HG03045 (cell line): ENCODE measurements at regions not wholly inside any gene's neighbourhood (a gene's known extent, or its start where the extent isn't known, plus 50 kb on each side); places are given as distances from the start of the nearest gene placed in this dataset.

Source experiments
- ATAC-seq: cut with Tn5 transposase; IDR thresholded peaks from one replicate; pipeline ENCODE4 v1.9.1; 2021; ENCODE audit warnings: mild to moderate bottlenecking, moderate library complexity; ENCODE audit not compliant: unreplicated experiment

- no peak for ATAC-seq
These were observed 454.3 kb upstream of the JARID2 start for GRCh38 chr6:14791526-14791925.

DNA sequence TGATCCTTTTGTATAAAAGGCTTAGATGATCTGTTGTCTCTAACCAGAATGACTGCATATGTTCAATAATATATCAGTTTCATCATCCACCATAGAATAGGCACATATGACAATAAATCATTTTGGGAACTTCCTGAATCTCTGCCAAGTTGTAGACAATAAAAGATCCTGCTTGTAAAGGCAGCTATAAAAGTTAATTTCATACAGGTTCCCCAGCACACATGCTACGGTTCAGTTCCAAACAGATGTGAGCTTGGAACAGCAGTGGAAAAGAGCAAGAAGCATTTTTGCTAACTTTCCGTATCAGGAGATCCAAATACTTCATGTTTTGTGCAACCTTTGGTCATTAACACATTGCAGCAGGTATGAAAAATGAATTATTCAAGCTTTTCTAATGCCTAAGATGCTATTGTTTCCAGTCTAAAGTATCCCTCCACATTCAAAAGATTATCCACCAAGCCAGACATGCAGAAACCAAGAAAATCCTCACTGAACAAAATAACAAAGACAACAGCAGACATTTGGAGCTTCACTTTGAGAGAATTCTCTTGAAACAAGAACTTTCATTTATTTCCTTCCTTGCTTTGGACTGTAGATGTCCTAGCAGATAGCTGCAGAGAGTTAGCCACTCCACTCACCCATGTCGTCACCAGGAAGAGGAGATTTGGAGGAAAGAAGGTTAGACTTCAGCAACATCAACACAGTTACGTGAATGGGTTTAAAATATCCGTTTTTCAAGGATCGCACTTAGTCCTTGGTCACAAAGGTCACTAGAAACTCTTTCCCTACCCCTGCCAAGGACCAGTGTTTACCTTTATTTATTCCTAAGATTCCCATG is 453.5 kb upstream of the JARID2 start:
- ATAC-seq, result no peak

GRCh38 chr6:14795451-14795850 is 450.4 kb upstream of the JARID2 start:
- ATAC-seq, result no peak

DNA sequence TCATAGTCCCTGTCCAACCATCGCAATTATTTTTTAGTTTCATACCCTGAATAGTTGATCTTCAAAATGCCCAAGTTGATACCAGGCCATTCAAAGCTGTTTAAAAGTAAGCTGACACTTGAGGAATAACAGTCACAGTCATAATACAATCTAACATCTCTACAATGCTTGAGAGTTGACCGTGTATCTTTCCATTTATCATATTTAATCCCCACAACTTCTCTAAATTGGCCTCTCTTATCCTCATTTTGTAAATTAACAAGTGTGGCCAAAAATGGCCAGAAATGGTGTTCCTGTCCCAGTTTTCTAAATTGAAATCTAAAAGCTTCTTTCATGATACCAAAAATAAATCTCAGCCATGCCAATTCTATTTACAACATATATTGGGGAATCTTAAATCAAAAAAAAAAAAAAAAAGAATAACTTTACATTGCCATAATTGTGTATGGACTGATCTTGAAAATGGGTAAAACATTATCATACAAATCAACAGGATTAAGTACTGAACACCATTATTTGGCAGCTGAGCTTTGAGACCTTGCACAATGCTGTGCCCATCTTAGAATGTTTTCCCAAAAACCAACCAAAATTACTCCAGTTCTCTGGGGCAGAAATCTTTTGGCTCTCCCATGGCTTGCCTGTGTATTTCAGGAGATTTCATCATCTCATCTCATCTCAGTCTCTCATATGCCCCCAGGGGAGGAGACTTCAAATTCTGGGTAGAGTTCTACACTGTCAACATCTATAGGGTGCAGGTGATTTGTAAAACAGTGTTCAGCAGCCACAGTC is 448.7 kb upstream of the JARID2 start:
- no peak for ATAC-seq

DNA sequence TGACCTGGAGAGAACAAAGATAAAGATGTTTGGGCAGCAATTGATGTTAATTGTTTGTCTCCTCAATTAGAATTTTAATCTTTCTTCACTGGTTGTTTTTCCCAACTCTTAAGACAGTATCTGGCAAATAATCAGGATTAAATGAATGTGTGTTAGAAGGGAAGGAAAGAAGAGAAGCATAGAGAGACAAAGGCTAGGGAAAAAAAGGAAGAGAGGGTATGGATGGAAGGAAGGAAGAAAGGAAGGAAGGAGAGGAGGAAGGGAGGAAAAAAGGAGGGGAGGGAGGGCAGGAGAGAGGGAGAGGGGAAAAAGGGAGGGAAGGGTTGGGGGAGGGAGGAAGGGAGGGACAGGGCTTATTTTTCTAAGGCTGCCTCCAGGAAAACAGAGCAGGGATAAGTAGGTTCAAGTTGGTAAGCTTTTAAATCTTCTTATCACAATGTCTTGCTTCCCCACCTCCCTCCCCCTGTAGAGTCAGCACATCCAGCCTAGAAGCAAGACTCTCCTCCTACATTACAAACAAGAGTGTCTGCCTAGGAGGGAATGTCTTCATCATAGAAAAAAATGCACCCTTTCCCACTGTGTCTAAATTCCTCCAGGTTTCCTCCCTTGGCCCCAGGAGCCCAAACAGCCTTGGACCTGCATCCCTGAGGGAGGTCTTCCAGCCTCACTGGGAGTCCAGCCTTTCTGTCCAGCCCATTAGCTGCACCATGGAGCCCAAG is 447.8 kb upstream of the JARID2 start:
- no peak for ATAC-seq

DNA sequence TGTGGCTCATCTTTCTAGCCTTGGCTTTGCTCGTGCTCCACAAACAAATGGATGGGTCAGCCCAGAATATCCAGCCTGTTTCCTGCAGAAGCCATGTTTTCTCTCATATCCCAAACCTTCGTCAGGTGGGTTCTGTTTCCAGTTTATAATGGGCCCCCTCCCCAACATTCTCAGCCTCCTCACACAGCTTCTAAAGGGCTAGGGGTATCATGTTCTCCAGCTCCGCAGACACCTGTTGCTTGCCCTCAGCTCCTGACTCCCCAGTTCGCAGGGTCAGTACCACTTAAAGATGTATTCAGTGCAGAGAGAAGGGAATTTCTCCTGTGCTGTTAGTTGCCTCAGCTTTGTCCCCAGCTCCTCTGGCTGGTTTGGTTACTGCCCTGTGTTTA is 447.3 kb upstream of the JARID2 start:
- ATAC-seq, result no peak

GRCh38 chr6:14798996-14799588 is 446.8 kb upstream of the JARID2 start:
- no peak for ATAC-seq

DNA sequence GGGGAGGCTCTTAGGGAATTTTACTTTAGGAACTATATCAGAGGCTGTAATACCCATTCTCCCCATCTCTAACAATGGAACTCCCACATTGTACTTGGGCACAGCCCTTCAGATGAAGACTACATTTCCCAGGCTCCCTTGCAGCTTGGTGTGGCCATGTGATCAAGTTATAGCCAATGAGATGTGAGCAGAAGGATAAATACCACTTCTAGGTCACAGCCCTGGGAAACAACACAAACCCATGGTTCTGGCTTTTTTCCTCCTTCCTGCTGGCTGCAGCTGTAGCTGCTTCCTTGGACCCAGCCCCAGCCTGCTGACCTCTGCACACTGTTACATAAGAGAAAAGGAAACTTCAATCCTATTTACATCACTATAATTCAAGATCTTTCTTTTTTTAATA is 445.9 kb upstream of the JARID2 start:
- peak; percentile 57 for ATAC-seq

DNA sequence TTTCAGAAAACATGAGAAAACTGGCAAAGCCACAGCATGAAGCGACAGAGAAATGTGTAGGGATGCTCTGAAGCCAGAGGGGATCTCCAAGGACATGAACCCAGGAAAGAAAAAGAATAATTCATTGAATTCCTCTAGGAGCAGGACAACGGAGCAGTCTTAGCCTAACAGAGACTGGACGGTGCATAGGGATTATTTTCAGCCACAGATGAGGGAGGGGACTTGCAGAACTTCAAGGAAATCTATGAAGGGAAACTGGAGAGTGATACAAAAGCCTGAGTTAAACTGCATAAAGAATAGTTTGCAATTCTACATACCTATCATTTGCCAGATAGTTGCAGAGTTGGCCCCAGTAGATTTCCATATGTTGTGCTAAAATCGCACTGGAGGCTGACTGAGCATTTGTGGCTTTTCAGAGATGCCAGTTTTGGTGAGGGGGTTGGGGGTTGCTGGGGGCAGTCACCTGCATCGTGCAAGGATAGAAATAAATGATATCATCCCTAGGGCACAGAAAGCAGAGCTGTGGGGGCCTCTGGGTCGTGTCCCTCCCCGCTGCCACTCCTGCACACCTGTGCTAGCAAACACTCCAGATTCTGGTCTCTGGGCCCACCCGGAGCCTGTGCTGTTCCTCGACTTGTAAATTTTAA is 443.2 kb upstream of the JARID2 start:
- no peak for ATAC-seq

GRCh38 chr6:14804001-14804784 is 441.7 kb upstream of the JARID2 start:
- ATAC-seq, result no peak

DNA sequence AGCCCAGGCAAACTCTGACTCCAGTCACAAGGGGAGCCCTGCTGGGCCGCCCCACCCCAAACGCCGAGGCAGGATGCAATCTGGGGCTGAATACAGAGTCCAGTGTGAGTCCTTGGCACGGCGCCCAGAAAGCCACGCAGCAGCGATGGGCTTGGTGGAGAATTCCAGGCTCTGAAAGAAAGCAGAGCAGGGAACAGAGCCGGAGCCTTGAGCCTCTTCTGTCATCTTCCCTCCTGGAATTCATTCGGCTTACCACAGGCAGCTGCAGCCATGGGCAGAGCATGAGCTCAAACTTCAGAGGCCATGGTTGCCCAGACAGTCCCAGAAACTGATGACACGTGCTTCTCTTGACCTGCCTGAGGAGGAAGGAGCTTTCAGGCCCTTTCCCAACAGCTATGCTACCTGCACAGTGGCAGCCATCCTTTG is 441.1 kb upstream of the JARID2 start:
- ATAC-seq, result no peak

DNA sequence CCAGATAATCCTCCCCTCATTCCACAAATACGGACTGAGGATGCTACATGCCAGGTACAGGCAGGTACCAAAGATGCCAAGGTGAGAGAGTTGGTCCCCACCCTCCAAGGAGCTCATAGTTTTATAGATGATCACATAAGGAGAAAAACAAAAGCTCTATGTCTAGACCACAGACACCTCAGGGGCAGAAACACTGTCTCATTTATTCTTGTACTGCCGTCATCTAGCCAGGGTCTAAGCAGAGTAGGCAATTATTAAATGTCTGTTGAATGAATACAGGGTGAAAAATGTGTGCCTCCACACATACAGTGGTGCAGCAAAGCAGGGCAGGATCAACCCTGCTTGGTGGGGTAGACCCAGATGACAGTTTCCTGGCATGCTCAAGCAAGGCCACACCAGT is 439.8 kb upstream of the JARID2 start:
- no peak for ATAC-seq

DNA sequence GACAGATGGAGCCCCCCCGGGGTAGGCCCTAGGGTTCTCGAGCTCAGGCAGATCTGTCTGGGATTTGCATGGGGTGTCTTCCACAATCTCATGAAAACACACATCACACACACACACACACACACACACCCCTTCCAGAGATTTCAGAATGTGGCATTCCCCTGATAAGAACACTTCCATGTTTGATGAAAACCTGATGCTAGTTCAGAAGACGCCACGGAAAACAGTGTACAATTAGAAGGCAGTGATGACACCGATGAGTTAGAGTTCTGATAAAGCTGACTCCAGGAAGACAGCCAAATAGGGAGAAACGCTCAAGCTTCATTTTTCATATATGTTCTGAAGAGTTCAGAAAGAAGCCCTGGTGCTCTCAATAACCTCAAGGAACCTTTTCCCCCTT is 438.7 kb upstream of the JARID2 start:
- ATAC-seq, result no peak

DNA sequence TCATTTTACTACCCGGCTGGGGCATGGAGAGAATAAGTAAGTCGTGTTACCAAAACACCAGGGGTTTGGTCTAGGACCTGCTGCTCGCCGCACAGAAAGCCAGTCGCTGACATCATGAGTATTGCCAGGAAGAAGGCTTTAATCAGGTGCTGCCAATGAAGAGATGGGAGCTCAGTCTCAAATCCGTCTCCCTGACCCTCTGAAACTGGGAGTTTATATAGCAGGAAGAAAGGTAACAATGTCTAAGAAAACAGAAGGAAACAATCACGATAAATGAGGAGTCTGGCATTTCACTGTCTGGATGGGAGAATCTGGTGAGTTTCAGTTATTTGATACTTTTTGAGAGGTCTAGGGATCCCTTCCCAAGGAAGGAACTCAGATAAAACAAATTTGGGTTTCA is 437.9 kb upstream of the JARID2 start:
- no peak for ATAC-seq

DNA sequence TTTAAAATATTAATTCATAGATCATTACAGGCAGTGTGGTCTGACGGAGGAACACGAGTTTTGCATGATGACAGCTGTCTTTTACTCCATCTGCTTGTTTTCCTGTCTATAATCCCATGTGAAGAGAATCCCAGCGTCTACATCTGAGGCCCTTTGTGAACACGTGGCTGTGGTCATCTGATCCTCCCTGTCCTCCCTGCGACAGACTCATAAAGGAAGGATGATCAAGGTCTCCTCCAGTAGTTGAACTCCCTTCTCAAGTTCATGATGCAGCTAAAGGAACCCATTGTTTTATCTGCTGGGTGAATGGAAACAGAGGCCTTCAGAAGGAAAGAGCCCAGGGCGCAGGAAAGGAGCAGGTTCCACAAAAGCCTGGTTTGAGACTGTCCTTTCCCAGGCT is 435.8 kb upstream of the JARID2 start:
- no peak for ATAC-seq

- no peak for ATAC-seq
These were observed 434.0 kb upstream of the JARID2 start for GRCh38 chr6:14811775-14812428.

DNA sequence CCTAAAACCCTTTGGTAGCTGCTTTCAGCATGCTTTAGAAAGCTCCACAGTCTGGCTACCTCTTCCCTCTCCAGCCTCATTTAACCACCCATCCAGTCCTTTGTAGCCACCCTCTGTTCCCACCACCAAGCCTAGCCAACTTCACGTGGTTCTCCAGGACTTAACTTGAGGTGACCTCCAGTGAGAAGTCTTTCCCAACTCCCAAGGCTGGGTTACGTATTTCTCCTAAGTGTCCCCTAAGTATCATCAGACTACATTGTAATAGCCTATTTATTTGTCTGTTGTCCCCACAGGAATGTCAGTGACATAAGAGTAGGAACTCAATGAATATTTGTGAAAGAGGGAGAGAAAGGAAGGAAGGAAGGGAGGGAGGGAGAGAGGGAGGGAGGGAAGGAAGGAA is 431.9 kb upstream of the JARID2 start:
- ATAC-seq, result no peak

DNA sequence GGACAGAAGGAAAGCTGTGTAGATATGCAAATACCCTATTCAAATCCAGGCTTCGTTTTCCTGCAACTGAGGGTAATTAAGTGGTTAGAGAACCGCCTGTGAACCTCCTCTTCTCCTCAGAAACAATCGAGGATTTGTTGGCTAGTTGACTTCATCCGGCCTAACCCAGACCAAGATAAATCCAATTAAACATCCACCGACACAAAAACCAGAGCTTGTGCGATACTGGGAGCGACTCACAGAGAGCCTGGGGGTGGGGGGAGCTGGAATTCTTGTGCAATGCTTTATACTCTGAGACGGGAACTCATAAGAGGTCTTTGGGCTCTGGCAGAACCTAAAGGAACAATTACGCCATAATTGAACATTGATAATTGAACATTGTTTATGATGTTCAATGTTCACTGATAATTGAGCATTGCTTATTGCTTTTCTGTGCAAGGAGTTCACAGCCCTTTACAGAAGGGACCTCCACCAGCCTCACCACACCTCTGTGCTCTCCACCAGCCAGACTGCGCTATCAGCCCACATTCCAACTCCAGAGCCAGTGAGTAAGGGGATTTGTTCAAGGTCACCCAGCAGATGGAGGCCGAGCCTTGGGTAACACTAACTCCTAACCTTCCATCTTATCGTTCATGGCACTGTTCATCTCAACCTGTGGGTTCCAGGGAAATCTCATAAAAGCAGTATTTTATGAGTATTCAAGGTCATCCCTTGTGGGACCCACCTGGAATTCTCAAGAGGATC is 429.6 kb upstream of the JARID2 start:
- no peak for ATAC-seq

DNA sequence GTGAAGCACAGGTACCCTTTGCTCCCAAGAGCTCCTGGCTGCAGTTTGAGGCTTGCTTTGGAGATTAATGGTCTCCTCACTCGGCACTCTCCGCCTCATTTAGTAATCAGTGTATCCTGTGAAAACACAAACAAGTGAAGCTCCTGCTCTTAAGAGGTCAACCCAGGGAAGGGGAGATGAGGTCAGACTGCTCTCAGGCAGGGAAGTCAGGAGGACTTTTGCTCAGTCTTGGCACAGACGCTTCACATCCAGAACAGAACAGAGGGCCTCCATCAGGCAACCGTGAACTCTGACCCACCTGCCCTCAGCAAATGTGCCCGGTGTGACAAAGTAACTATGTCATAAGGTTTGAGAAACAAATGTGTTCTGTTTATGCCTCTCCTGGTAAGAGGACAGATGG is 428.8 kb upstream of the JARID2 start:
- no peak for ATAC-seq
